AG09309 (cell line): ENCODE measurements at regions not wholly inside any gene's neighbourhood (a gene's known extent, or its start where the extent isn't known, plus 50 kb on each side); places are given as distances from the start of the nearest gene placed in this dataset.
"Not testable (repeated sequence)": the region's sequence is repeated elsewhere in the genome, so short reads cannot be mapped to it uniquely, and the experiment has no call there.

ENCODE experiments used
- DNase-seq: peaks from one replicate; pipeline ENCODE4 v3.0.0-alpha.2; 2010; ENCODE audit warnings: low read depth
- H3K4me3 ChIP-seq: 2 replicates; pipeline ENCODE4 v1.5.1; 2011; ENCODE audit warnings: mild to moderate bottlenecking, low read depth, low read length, moderate library complexity; ENCODE audit not compliant: control insufficient read depth
- TF ChIP-seq, protein P1 (sequence below): IDR thresholded peaks from 2 replicates; pipeline ENCODE4 v1.5.1; 2011; ENCODE audit warnings: mild to moderate bottlenecking, low read depth, low read length, inconsistent platforms; ENCODE audit not compliant: insufficient read depth, control insufficient read depth; ENCODE audit errors: missing control alignments

GRCh38 chr17:6373599-6373998 is 61.3 kb downstream of the AIPL1 start:
- H3K4me3 ChIP-seq, DNase-seq: not testable (repeated sequence)

- TF ChIP-seq, protein P1, sequence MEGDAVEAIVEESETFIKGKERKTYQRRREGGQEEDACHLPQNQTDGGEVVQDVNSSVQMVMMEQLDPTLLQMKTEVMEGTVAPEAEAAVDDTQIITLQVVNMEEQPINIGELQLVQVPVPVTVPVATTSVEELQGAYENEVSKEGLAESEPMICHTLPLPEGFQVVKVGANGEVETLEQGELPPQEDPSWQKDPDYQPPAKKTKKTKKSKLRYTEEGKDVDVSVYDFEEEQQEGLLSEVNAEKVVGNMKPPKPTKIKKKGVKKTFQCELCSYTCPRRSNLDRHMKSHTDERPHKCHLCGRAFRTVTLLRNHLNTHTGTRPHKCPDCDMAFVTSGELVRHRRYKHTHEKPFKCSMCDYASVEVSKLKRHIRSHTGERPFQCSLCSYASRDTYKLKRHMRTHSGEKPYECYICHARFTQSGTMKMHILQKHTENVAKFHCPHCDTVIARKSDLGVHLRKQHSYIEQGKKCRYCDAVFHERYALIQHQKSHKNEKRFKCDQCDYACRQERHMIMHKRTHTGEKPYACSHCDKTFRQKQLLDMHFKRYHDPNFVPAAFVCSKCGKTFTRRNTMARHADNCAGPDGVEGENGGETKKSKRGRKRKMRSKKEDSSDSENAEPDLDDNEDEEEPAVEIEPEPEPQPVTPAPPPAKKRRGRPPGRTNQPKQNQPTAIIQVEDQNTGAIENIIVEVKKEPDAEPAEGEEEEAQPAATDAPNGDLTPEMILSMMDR: no peak
- H3K4me3 ChIP-seq: no peak overlapping the region
- DNase-seq: peak; percentile 10
Observed at GRCh38 chr17:6366221-6366666, 68.7 kb downstream of the AIPL1 start.

DNA sequence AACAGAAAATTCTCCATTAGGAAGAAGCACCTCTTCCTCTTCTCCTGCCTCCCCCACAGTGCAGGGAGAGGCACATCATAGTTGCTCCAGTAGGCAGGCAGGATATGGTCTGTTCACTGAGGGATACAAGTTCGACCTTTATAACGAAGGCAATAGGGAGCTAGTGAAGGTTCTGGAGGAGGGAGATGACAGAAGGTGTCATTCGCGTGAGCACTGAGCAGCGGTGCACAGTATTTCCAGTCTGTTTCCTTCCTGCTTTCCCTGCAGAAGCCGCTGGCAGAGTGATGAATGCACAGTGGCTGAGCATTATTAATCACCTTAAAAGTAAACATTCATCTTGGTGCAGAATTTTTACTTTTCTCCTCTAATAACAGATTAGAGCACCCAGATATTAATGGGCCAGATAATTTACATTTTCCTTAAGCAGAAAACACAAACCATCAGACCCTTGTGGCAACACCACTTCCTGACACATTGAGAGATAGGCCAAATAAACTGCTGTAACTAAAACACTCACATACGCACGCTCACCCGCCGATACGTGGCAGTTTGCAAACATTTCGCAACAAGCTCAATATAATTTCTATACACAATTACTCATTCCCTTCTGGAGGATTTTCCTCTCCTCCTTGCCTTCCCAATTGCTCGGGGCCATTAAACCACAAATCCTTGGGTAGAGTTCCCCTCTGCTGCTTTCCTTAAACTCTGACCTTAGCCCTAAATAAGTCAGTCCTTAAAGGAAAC is 69.5 kb downstream of the AIPL1 start:
- H3K4me3 ChIP-seq: no peak overlapping the region
- DNase-seq: peak; percentile 39
- TF ChIP-seq, protein P1: no peak

DNA sequence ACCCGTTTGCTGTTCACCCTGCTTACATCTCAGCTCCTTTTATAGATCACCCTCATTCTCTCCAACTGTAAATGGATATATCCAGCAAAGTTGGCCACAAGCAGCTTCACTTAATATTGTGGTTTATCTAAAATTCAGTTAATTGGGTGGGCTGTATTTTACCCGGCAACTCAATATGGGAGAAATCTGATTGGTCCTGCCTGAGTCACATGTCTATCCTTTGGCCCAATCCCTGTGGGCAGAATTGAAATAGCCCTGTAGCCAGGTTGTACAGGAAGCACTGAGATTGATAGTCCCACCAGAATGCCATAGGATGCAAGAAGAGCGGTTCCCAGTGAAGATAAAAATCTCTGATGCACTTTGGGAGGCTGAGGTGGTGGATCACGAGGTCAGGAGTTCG is 73.2 kb downstream of the AIPL1 start:
- no peak for DNase-seq
- H3K4me3 ChIP-seq: no peak overlapping the region
- TF ChIP-seq, protein P1: no peak

DNA sequence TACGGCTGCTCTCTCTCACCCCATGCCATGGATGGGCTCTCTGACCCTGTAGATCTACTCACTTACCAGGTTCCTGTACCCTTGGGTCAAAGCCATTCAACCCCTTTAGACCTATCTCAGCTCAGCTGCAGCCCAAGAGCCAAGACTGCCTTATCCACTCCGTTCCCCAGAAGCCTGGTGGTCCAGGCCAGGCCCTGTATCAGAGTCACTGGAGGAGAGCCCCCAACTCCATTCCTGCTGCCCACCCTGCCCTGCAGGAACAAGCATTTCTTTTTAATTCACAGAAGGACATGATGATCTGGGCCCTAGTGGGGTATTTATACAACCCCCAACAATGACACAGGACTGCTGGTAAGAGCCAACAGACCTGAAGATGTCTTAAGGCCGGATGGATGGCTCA is 76.8 kb downstream of the AIPL1 start:
- DNase-seq: no peak
- no peak overlapping the region for H3K4me3 ChIP-seq
- TF ChIP-seq, protein P1: no peak

DNA sequence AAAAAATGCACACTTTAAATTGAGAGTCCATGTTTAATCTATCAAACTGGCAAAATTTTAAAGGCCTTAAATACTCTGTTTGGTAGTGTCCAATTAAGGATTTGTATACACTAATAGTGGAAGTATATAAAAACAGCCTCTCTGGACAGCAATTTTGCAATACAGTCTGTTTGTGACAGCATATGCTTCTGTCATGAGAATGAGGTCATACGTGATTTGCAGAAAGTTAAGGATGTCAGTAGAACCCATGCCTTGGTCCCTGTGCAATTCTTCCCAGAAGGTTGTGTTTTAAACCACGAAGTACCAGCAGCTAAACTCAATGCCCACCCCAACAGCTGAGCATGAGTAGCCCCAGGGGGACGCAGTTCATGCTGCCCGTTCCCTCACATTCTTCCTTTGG is 78.4 kb downstream of the AIPL1 start:
- TF ChIP-seq, protein P1: no peak
- H3K4me3 ChIP-seq: no peak overlapping the region
- DNase-seq: no peak

DNA sequence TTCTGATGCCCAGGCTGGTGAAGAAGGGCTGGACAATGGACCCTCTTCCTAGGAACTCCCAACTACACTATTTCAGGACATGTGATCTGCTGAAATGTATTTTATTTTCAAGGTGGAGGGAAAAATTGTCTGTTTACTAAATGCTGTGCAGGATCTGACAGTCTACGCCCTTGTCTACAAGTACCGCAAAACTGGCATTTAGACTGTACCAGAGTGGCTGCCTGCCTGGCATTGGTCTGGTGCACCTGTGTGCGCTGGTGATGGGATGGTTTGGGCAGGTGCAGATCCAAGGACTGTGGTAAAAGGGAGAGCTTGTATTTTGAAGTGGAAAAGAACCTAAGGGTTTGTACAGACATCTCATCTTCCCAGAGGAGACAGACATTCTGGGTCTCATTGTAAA is 79.7 kb downstream of the AIPL1 start:
- H3K4me3 ChIP-seq: no peak overlapping the region
- TF ChIP-seq, protein P1: no peak
- DNase-seq: no peak
